NB4 (cell line): ENCODE measurements at regions not wholly inside any gene's neighbourhood (a gene's known extent, or its start where the extent isn't known, plus 50 kb on each side); places are given as distances from the start of the nearest gene placed in this dataset.

Experiments
- CTCF ChIP-seq: IDR thresholded peaks from one replicate; pipeline ENCODE4 v1.5.1; 2012; ENCODE audit warnings: low read depth, low read length
- MAX ChIP-seq: IDR thresholded peaks from 2 replicates; pipeline ENCODE4 v1.6.1; 2011; ENCODE audit warnings: low read depth, low read length
- MYC ChIP-seq: IDR thresholded peaks from 2 replicates; pipeline ENCODE4 v1.6.1; 2011; ENCODE audit warnings: low read depth, low read length
- POLR2A ChIP-seq: IDR thresholded peaks from 2 replicates; pipeline ENCODE4 v1.6.1; 2011; ENCODE audit warnings: mild to moderate bottlenecking; ENCODE audit not compliant: insufficient read length; ENCODE audit errors: extremely low read depth

DNA sequence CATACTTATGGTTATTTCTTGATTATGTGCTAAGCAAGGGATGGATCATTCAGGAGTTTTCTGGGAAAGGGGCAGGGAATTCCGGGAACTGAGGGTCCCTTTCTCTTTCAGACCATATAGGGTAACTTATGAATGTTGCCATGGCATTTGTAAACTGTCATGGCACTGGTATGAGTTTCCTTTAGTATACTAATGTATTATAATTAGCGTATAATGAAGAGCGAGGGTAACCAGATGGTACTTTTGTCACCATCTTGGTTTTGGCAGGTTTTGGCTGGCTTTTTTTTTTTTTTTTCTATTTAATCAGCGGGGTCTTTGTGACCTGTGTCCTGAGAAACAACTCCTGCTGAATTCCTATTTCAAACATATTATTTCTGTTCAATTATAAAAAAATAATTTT is 237.6 kb upstream of the PTER start:
- TF ChIP-seq CTCF (no peak), POLR2A (no peak), MYC (no peak), MAX (no peak)
